ENCODE measurements at regions not wholly inside any gene's neighbourhood (a gene's known extent, or its start where the extent isn't known, plus 50 kb on each side); places are given as distances from the start of the nearest gene placed in this dataset.

- TF ChIP-seq TCF12 (IDR thresholded peaks at IDR 0.05; ENCODE audit: low read depth), result no peak
- TF ChIP-seq YY1 (IDR thresholded peaks at IDR 0.05; ENCODE audit: low read depth), result no peak
- TF ChIP-seq ZBTB7A (IDR thresholded peaks at IDR 0.05; ENCODE audit: low read depth), result no peak
These were observed 187.0 kb upstream of the RUNX1 start for GRCh38 chr21:35236090-35236489.

GRCh38 chr21:35234725-35235124 lies 185.6 kb upstream of the RUNX1 start:
- TF ChIP-seq EP300 (IDR thresholded peaks at IDR 0.05; ENCODE audit: borderline replicate concordance), result no peak
- TF ChIP-seq TCF12 (IDR thresholded peaks at IDR 0.05; ENCODE audit: low read depth), result no peak
- no peak for TF ChIP-seq USF1 (IDR thresholded peaks at IDR 0.05)
- TF ChIP-seq FOXM1 (IDR thresholded peaks at IDR 0.05; ENCODE audit: borderline replicate concordance, low read depth), result no peak

DNA sequence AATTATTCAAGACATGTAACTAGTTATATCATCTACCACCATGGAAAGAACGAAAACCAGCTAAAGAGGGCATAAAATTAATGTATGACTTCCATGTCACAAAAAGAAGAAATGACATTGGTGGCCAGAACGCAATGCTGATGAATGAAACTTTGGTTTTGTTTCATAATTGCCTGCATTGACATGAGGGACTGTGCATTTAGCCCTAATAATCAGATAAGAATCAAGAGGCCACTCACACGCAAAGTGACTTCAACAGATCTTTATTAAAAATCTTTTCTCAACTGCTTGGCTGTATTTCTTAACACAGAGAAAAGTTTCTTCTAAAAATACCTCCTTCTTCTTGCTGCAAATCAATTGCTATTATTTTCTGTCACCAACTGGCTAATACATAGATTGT lies 184.7 kb upstream of the RUNX1 start:
- TF ChIP-seq FOXM1 (IDR thresholded peaks at IDR 0.05; ENCODE audit: borderline replicate concordance, low read depth) (no peak), RAD21 (IDR thresholded peaks at IDR 0.05; ENCODE audit: low read depth) (no peak), NFIC (IDR thresholded peaks at IDR 0.05) (no peak)

DNA sequence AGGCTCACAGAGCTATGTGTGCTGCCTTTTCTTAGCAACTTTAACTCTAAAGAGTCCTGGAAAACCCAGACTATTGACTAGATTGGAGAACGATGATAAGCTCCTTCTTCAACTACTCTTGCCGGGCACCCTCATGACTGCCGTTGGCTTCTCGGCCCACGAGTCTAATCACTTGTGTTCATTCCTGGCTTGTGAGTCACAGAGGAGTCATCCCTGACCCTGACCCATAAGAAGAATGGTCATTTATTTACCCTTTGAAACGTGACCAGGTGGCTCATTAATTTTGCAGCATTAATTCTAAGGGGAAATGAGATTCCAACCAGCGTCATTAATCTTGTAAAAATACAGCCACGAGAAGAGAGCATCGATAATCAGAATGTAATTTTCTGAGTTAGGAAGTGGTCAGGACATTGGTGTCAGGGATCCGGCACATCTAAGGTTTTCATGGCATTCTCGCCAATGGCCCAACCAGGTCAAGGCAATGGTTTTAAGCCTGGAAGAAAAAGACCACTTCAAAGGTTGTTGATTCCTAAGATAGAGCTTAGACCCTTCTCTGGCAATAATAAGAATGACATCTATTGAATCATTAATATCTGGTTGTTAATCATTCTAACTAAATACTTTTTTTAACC lies 183.6 kb upstream of the RUNX1 start:
- no peak for TF ChIP-seq TAF1 (IDR thresholded peaks at IDR 0.05; ENCODE audit: low read depth)
- TF ChIP-seq, protein P1, sequence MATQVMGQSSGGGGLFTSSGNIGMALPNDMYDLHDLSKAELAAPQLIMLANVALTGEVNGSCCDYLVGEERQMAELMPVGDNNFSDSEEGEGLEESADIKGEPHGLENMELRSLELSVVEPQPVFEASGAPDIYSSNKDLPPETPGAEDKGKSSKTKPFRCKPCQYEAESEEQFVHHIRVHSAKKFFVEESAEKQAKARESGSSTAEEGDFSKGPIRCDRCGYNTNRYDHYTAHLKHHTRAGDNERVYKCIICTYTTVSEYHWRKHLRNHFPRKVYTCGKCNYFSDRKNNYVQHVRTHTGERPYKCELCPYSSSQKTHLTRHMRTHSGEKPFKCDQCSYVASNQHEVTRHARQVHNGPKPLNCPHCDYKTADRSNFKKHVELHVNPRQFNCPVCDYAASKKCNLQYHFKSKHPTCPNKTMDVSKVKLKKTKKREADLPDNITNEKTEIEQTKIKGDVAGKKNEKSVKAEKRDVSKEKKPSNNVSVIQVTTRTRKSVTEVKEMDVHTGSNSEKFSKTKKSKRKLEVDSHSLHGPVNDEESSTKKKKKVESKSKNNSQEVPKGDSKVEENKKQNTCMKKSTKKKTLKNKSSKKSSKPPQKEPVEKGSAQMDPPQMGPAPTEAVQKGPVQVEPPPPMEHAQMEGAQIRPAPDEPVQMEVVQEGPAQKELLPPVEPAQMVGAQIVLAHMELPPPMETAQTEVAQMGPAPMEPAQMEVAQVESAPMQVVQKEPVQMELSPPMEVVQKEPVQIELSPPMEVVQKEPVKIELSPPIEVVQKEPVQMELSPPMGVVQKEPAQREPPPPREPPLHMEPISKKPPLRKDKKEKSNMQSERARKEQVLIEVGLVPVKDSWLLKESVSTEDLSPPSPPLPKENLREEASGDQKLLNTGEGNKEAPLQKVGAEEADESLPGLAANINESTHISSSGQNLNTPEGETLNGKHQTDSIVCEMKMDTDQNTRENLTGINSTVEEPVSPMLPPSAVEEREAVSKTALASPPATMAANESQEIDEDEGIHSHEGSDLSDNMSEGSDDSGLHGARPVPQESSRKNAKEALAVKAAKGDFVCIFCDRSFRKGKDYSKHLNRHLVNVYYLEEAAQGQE (IDR thresholded peaks at IDR 0.05; ENCODE audit: low read depth), result no peak
- no peak for TF ChIP-seq EGR1 (IDR thresholded peaks at IDR 0.05)
- no peak for TF ChIP-seq FOXM1 (IDR thresholded peaks at IDR 0.05; ENCODE audit: borderline replicate concordance, low read depth)
- TF ChIP-seq CEBPB (IDR thresholded peaks at IDR 0.05), result no peak
- TF ChIP-seq RAD21 (IDR thresholded peaks at IDR 0.05; ENCODE audit: low read depth), result no peak
- TF ChIP-seq TEAD4 (IDR thresholded peaks at IDR 0.05), result no peak
- TF ChIP-seq TCF12 (IDR thresholded peaks at IDR 0.05; ENCODE audit: low read depth), result no peak
- no peak for TF ChIP-seq EP300 (IDR thresholded peaks at IDR 0.05; ENCODE audit: borderline replicate concordance)
- no peak for TF ChIP-seq YY1 (IDR thresholded peaks at IDR 0.05; ENCODE audit: low read depth)
- TF ChIP-seq CREB1 (IDR thresholded peaks at IDR 0.05; ENCODE audit: low read depth), result no peak
- TF ChIP-seq MAX (IDR thresholded peaks at IDR 0.05), result no peak
- TF ChIP-seq NFIC (IDR thresholded peaks at IDR 0.05), result no peak
- no peak for TF ChIP-seq ZBTB7A (IDR thresholded peaks at IDR 0.05; ENCODE audit: low read depth)
- no peak for TF ChIP-seq USF1 (IDR thresholded peaks at IDR 0.05)

DNA sequence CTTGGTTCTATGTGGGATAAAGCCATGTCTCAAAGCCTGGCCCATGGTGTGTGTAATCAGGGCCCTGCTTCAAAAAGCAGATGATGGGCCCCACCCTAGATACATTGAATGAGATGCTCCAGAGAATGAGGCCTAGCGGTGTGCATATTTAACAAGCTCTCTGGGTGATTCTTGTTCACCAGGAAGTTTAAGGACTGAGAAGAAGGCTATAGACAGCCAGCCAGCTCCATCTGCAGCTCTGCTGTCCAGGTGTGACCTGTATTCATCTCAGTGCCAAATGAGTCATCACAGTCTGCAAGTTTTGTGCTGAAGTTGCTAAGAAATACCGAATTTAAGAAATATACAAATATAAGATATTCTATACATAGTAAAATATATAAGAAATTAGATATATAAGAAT lies 182.0 kb upstream of the RUNX1 start:
- TF ChIP-seq TEAD4 (IDR thresholded peaks at IDR 0.05) (no peak), NFIC (IDR thresholded peaks at IDR 0.05) (no peak), FOXM1 (IDR thresholded peaks at IDR 0.05; ENCODE audit: borderline replicate concordance, low read depth) (no peak), USF1 (IDR thresholded peaks at IDR 0.05) (no peak), ZBTB7A (IDR thresholded peaks at IDR 0.05; ENCODE audit: low read depth) (no peak), MAX (IDR thresholded peaks at IDR 0.05) (no peak), TCF12 (IDR thresholded peaks at IDR 0.05; ENCODE audit: low read depth) (no peak), RAD21 (IDR thresholded peaks at IDR 0.05; ENCODE audit: low read depth) (no peak), CEBPB (IDR thresholded peaks at IDR 0.05) (no peak), TAF1 (IDR thresholded peaks at IDR 0.05; ENCODE audit: low read depth) (no peak), EP300 (IDR thresholded peaks at IDR 0.05; ENCODE audit: borderline replicate concordance) (no peak), CREB1 (IDR thresholded peaks at IDR 0.05; ENCODE audit: low read depth) (no peak), EGR1 (IDR thresholded peaks at IDR 0.05) (no peak), YY1 (IDR thresholded peaks at IDR 0.05; ENCODE audit: low read depth) (no peak)
- TF ChIP-seq, protein P1 (IDR thresholded peaks at IDR 0.05; ENCODE audit: low read depth), result no peak

DNA sequence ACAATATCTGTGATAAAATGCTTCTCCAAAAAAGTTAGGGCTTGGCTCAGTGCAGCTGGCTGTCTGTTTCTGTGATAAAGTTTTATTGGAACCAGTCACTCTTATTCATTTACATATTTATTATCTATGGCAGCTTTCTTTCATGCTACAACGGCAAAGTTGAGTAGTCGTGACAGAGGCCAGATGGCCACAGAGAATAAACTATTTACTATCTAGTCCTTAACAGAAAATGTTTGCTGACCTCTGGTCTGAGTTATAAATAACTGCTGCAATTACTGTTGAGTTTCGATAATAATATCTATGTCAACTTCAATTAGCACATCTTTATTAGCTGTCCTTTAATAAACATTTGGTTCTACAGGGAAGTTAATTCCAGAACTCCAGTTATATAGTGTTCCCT lies 180.2 kb upstream of the RUNX1 start:
- TF ChIP-seq EGR1 (IDR thresholded peaks at IDR 0.05), result no peak
- TF ChIP-seq FOXM1 (IDR thresholded peaks at IDR 0.05; ENCODE audit: borderline replicate concordance, low read depth), result no peak

Data from Ishikawa (cell line).